HUES64 (cell line): ENCODE measurements at regions not wholly inside any gene's neighbourhood (a gene's known extent, or its start where the extent isn't known, plus 50 kb on each side); places are given as distances from the start of the nearest gene placed in this dataset.

Experiments
- H3K27ac ChIP-seq: 2 replicates; pipeline ENCODE4 v1.7.0; 2013; ENCODE audit warnings: low read depth, low read length, inconsistent platforms
- H3K27me3 ChIP-seq: 2 replicates; pipeline ENCODE4 v1.6.1; 2013; ENCODE audit warnings: mild to moderate bottlenecking, low read length; ENCODE audit not compliant: insufficient read depth
- H3K36me3 ChIP-seq: 2 replicates; pipeline ENCODE4 v1.6.1; 2013; ENCODE audit warnings: mild to moderate bottlenecking, low read length; ENCODE audit not compliant: insufficient read depth
- H3K4me1 ChIP-seq: 2 replicates; pipeline ENCODE4 v1.6.1; 2013; ENCODE audit warnings: mild to moderate bottlenecking, low read length, moderate library complexity; ENCODE audit not compliant: insufficient read depth
- H3K4me3 ChIP-seq: 2 replicates; pipeline ENCODE4 v1.5.1; 2013; ENCODE audit warnings: mild to moderate bottlenecking, low read length, moderate library complexity
- H3K9ac ChIP-seq: 2 replicates; pipeline ENCODE4 v1.6.1; 2013; ENCODE audit warnings: mild to moderate bottlenecking, low read depth, low read length
- H3K9me3 ChIP-seq: 2 replicates; pipeline ENCODE4 v1.6.1; 2013; ENCODE audit warnings: low read depth, low read length; ENCODE audit not compliant: insufficient read depth
- WGBS: fragments of 150-250, 120-280 bp; methylation state at CpG from one replicate; pipeline ENCODE4 v1.1.7; 2013; ENCODE audit warnings: missing lambda C conversion rate; 5-methylcytosine and 5-hydroxymethylcytosine counted together

GRCh38 chr14:98446508-98446907 lies 825.5 kb downstream of the BCL11B start:
- Histone ChIP-seq H3K4me1 (peaks cover 11% of the 10 kb centered on the region; the same call in 1 of the 2 replicates), H3K4me3 (no peak overlapping the region), H3K9me3 (peaks cover 6% of the 10 kb centered on the region), H3K27ac (no peak overlapping the region), H3K9ac (no peak overlapping the region), H3K36me3 (no peaks in the 10 kb centered on the region), H3K27me3 (no peaks in the 10 kb centered on the region)
- 85% methylated on average over 3 of the region's 3 CpGs for WGBS

GRCh38 chr14:98456231-98456630 lies 815.8 kb downstream of the BCL11B start:
- Histone ChIP-seq H3K4me3 (no peak overlapping the region), H3K36me3 (no peaks in the 10 kb centered on the region), H3K9me3 (peaks cover 15% of the 10 kb centered on the region), H3K27me3 (no peaks in the 10 kb centered on the region), H3K4me1 (peaks cover 20% of the 10 kb centered on the region), H3K9ac (no peak overlapping the region), H3K27ac (no peak overlapping the region)
- 96% methylated on average over 6 of the region's 6 CpGs for WGBS

GRCh38 chr14:98458702-98459101 lies 813.3 kb downstream of the BCL11B start:
- no peaks in the 10 kb centered on the region for H3K9me3 ChIP-seq
- H3K27me3 ChIP-seq = no peaks in the 10 kb centered on the region
- no peaks in the 10 kb centered on the region for H3K36me3 ChIP-seq
- no peak overlapping the region for H3K9ac ChIP-seq
- H3K4me1 ChIP-seq = peaks cover 13% of the 10 kb centered on the region
- no peak overlapping the region for H3K27ac ChIP-seq
- H3K4me3 ChIP-seq = no peak overlapping the region

DNA sequence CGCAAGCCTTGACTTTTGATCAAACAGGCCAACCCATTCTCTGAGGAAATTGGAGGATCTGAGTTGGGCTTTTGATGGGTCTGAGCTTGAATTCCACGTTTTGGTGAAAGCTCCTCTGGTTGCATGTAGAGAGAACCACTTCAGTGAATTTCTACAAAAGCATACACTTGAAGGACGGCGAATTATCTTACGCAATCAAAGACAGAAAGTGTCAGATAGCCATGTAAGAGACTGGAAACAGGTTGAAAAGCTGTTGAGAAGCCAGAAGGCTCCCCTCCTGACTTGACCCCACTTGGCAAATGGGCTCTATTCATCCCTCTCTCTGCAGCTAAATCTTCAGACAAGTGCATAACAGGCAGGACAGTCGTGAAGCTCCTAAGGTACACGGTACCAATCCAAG lies 809.1 kb downstream of the BCL11B start:
- Histone ChIP-seq H3K9ac (no peak overlapping the region), H3K27me3 (no peaks in the 10 kb centered on the region), H3K36me3 (no peaks in the 10 kb centered on the region), H3K27ac (no peak overlapping the region), H3K9me3 (no peaks in the 10 kb centered on the region), H3K4me3 (no peak overlapping the region), H3K4me1 (no peaks in the 10 kb centered on the region)
- whole genome bisulfite sequencing = 91% methylated on average over 7 of the region's 7 CpGs

DNA sequence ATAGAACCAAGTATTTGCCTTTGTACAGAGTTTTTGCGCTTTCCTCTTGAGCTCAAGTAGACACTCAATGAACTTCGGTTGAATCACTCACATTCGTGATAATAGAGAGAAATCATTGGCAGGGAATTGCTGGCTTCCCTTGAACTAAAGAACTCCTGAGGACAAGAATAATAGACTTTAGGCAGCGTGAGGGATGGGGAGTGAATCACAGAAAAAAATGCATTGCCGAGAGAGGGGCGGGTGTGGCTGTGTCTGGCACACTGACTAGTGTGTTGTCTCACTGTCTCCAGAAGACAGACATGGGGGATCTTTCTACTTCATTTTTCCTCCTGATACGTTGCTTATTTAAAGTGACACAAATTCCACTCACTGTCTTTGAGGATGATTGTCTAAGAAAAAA lies 805.2 kb downstream of the BCL11B start:
- 91% methylated on average over 7 of the region's 7 CpGs for WGBS
- no peak overlapping the region for H3K9ac ChIP-seq
- no peaks in the 10 kb centered on the region for H3K27me3 ChIP-seq
- H3K36me3 ChIP-seq = no peaks in the 10 kb centered on the region
- no peak overlapping the region for H3K27ac ChIP-seq
- H3K9me3 ChIP-seq = no peaks in the 10 kb centered on the region
- no peak overlapping the region for H3K4me3 ChIP-seq
- no peaks in the 10 kb centered on the region for H3K4me1 ChIP-seq

DNA sequence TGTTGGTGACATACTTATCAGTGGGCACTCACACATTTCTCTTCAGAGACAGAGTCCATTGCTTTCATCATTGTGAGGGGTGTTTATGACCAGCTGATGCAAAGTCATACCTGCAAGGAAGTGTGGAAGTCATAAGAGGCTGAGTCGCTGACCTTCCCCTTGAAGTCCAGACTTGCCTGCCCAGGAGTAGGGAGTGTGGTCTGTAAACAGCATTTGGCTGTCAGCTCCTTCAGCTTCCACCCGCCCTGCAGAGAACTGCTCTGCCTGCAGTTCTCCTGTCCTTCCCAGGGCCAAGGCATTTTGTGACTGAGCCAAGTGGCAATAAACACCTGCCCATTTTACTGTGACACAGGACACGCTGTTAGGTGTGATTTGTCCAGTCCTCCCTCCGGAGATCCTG lies 801.3 kb downstream of the BCL11B start:
- Histone ChIP-seq H3K36me3 (no peaks in the 10 kb centered on the region), H3K27me3 (no peaks in the 10 kb centered on the region), H3K9me3 (no peaks in the 10 kb centered on the region), H3K4me3 (no peak overlapping the region), H3K9ac (no peak overlapping the region), H3K4me1 (no peaks in the 10 kb centered on the region), H3K27ac (no peak overlapping the region)
- 82% methylated on average over 4 of the region's 4 CpGs for WGBS

DNA sequence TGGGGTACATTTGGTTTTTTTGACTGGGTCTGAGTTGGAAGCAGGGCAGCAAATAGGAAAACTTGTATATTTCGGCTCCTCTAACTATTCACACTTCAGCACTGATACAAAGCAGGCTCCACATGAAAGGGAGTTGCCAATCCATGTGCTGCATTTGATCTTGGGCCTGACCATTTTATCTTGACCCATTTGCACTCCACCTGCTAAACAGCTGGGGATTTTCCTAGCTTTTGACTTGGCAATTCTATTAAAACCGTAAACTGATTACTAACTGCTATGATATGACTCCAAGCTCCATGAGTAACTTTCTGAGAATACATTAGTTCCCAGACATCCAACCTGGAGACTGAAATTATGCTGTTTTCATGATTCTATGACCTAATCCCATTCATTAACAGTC lies 797.1 kb downstream of the BCL11B start:
- H3K9me3 ChIP-seq = no peaks in the 10 kb centered on the region; the same call in 1 of the 2 replicates
- H3K4me1 ChIP-seq = no peaks in the 10 kb centered on the region
- H3K4me3 ChIP-seq = no peak overlapping the region
- H3K9ac ChIP-seq = no peak overlapping the region
- no peaks in the 10 kb centered on the region for H3K27me3 ChIP-seq
- 96% methylated on average over 2 of the region's 2 CpGs for WGBS
- no peak overlapping the region for H3K27ac ChIP-seq
- H3K36me3 ChIP-seq = no peaks in the 10 kb centered on the region

DNA sequence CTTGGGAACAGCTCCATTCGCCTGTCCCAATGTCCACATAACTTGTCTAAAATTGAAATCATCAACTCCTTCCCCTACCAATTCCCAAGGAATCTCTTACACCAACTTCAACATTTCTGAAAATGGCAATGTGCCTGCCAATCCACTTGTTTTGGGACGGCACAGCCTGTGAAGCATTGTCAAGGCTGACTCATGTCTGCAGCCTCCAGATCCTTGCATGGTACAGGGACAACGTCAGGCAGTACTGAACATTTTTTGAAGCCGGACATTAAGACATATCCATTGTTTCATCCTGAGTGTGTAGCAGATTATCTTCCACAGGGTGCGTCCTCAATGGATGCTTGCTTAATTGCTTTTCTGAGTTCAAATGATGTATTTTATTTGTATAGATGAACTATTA lies 794.1 kb downstream of the BCL11B start:
- H3K27ac ChIP-seq = no peak overlapping the region
- 88% methylated on average over 5 of the region's 5 CpGs for WGBS
- H3K9me3 ChIP-seq = no peaks in the 10 kb centered on the region; the same call in 1 of the 2 replicates
- no peaks in the 10 kb centered on the region for H3K4me1 ChIP-seq
- no peak overlapping the region for H3K4me3 ChIP-seq
- H3K27me3 ChIP-seq = no peaks in the 10 kb centered on the region
- H3K36me3 ChIP-seq = no peaks in the 10 kb centered on the region
- H3K9ac ChIP-seq = no peak overlapping the region

DNA sequence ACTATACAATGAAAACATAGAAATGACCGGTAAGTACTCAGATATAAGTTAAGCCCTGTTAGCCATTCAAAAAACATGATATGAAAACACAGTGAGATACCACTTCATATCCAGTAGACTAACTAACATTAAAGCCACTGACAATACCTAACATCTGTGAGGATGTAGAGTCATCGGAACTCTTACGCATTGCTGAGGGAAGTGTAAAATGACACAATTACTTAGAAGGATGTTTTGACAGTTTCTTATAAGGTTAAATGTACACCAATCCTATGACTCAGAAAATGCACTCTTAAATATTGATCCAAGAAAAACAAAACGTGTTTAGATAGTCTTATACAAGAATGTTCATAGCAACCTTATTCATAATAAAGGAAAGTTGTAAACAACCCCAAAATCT lies 782.9 kb downstream of the BCL11B start:
- Histone ChIP-seq H3K9me3 (no peaks in the 10 kb centered on the region), H3K9ac (no peak overlapping the region), H3K36me3 (no peaks in the 10 kb centered on the region), H3K4me1 (no peaks in the 10 kb centered on the region), H3K4me3 (no peak overlapping the region), H3K27me3 (no peaks in the 10 kb centered on the region), H3K27ac (no peak overlapping the region)
- WGBS = 100% methylated on average over 1 of the region's 4 CpGs

DNA sequence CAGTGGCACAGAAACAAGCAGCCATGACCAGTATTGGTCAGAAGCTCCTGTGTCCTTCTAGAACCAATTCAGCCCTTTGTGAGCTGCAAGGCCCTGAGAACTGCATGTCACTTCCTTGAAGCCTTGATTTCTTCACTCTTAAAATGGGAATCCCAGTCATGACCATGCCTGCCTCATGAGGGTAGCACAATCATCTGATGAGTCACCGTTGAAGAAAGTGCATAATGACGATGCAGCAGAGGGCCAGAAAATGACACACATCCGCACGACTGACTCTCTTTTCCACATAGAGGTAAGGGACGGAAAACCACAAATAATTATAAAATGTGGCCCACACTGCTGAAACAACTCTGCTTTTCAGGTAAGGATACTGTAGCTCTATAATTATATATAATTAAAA lies 777.4 kb downstream of the BCL11B start:
- Histone ChIP-seq H3K27ac (no peak overlapping the region), H3K36me3 (no peaks in the 10 kb centered on the region), H3K27me3 (no peaks in the 10 kb centered on the region), H3K4me3 (no peak overlapping the region), H3K4me1 (no peaks in the 10 kb centered on the region), H3K9me3 (no peaks in the 10 kb centered on the region), H3K9ac (no peak overlapping the region)
- WGBS = 90% methylated on average over 5 of the region's 5 CpGs

DNA sequence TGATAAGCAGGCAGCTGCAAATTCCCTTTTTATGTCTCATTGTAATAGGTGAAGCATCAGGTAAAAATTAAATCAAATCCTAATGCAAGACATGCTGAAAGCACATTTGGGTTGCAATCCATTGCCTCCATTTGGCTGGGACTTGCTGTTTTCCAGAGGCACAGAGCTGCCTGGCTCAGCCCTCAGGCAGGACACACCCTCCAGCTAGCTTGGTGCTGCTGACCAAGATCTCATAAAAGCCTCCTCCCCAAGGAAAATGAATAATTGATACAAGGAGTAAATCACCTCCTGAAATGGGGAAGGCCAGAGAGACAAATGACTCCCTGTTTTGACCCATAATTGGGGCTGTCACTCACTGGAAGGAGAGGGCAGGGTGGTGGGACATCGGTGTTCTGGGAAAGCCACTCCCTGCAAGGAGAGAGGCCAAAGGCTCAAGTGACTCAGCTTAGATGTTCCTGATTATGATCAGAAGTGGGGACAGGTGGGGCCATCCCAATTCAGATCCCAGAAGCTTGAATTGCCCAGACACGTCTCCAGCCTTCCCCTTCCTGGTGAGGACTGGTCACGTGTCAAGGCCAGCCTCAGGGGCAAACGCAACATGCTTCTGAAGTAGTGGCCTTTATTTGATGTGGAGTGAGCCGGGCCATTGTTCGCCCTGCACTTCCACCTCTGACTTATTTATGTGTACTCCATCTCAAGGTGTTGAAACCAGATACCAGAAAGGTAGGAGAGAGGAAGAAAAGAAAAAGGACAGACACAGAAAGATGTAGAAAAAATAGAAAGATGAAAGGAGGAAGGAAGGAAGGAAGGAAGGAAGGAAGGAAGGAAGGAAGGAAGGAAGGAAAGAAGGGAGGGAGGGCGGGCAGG lies 773.7 kb downstream of the BCL11B start:
- H3K4me1 ChIP-seq = 0 out of 2 replicates have a peak, but pooled peaks cover under 1% of the 10 kb centered on the region
- H3K4me3 ChIP-seq = no peak overlapping the region
- no peak overlapping the region for H3K9ac ChIP-seq
- no peaks in the 10 kb centered on the region for H3K9me3 ChIP-seq
- H3K27me3 ChIP-seq = no peaks in the 10 kb centered on the region
- 90% methylated on average over 7 of the region's 7 CpGs for WGBS
- H3K27ac ChIP-seq = no peak overlapping the region
- H3K36me3 ChIP-seq = no peaks in the 10 kb centered on the region
